Heart left ventricle (tissue), 16 donors: ENCODE measurements at regions not wholly inside any gene's neighbourhood (a gene's known extent, or its start where the extent isn't known, plus 50 kb on each side); places are given as distances from the start of the nearest gene placed in this dataset.
"Not testable (repeated sequence)": the region's sequence is repeated elsewhere in the genome, so short reads cannot be mapped to it uniquely, and the experiment has no call there.

Experiments
- ATAC-seq, 4 donors: fragments of 200-7000 bp; cut with Tn5 transposase; one replicate each; pipeline ENCODE4 v1.9.1; 2020 to 2022; ENCODE audit warnings: moderate library complexity in 4 of 4, mild to moderate bottlenecking in 3 of 4, moderate number of reproducible peaks in 1 of 4
- DNase-seq, 5 donors: peaks; one replicate each; pipeline ENCODE4 v3.0.0-alpha.2; 2020
- H3K27ac ChIP-seq, 12 donors: fragments of 200-600 bp; sonication (generic) in 4 of 12; one replicate each; pipeline versions ENCODE4 v1.5.0 to v1.8.0; 2016 to 2022; ENCODE audit warnings: mild to moderate bottlenecking in 2 of 12
- H3K27me3 ChIP-seq, 9 donors: fragments of 200-600 bp; sonication (generic) in 2 of 9; one replicate each; pipeline versions ENCODE4 v1.5.1 to v1.8.0; 2016 to 2022; ENCODE audit warnings: mild to moderate bottlenecking in 3 of 9
- H3K36me3 ChIP-seq, 9 donors: fragments of 200-600 bp; sonication (generic) in 2 of 9; one replicate each; pipeline versions ENCODE4 v1.5.0 to v1.8.0; 2018 to 2022; ENCODE audit warnings: mild to moderate bottlenecking in 2 of 9
- H3K4me1 ChIP-seq, 12 donors: fragments of 200-600 bp; sonication (generic) in 4 of 12; one replicate each; pipeline versions ENCODE4 v1.5.0 to v1.8.0; 2016 to 2022; ENCODE audit warnings: mild to moderate bottlenecking in 3 of 12
- H3K4me3 ChIP-seq, 12 donors: fragments of 200-600 bp; sonication (generic) in 4 of 12; one replicate each; pipeline versions ENCODE4 v1.5.0 to v1.8.0; 2017 to 2022; ENCODE audit warnings: mild to moderate bottlenecking in 9 of 12, moderate library complexity in 4 of 12
- H3K9me3 ChIP-seq, 12 donors: fragments of 200-600 bp; sonication (generic) in 4 of 12; one replicate each; pipeline versions ENCODE4 v1.5.0 to v1.8.0; 2016 to 2022; ENCODE audit warnings: mild to moderate bottlenecking in 1 of 12
- WGBS, 4 donors: extraction: QIAGEN DNeasy Blood & Tissue Kit in 2 of 4; methylation state at CpG; one replicate each; pipeline versions ENCODE4 v1.1.5 to v1.1.7; 2013 to 2018; 5-methylcytosine and 5-hydroxymethylcytosine counted together
- intact Hi-C, 10 donors: fragments of 100-400 bp; cut with DNase I; formaldehyde crosslinking; loops; one replicate each; pipeline versions ENCODE4 v1.11.1 to v1.14.2; 2022
- donor health status: ischemic (EF 13 %, LVEDD 7.1; RV severe dilation, severe dysfunction).
- donor health status: healthy with polysubstance abuse.
- donor health status: DM: no; HTN: yes; CAD: no.
- donor health status: DM: no; HTN: no; CAD: no.
- donor health status: ischemic (EF 25% LVEDD 6.9; RV normal size, moderate dysfunction).
- donor health status: ischemic (EF 25% LVEDD 5.7; RV mildly dilated, moderate dysfunction).
- donor health status: healthy.
- donor health status: DM: yes; HTN: yes; CAD: no.
- donor health status: ischemic (EF 35%, LVEDD 5.7; RV mildly dilated, moderate dysfunction).
- donor health status: nonischemic (EF 11% LVEDD 7.7; RV severe dilation, severe dysfunction).
- donor health status: DM: yes; HTN: yes; CAD: no.
- donor health status: PGD.
- donor health status: ischemic (EF 29% LVEDD 5.4; RV normal size, mild dysfunction).
- donor health status: nonischemic (EF 23%, LVEDD 6.1; RV moderate dilation, normal function).

DNA sequence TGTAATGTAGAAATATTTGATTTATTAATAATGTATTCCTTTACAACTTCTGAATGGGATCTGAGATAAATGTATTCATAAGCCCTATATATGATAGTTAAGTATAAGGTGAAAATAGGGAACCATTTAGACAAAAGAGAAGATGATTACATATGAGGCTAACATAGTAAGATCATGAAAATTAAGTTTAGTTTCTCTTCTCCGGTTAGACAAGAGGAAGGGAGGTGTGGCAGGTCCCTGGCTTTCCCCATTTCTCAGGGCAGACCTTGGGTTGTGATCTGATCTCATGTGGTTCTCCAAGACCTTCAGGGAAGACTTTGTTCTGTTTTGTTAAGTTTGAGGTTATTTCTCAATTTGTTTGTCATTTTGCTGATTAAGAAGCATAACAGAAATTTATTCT is 341.3 kb downstream of the CNTNAP3B start:
- not testable (repeated sequence) for ATAC-seq, DNase-seq
- 63 to 88% (median 73%) methylated on average over 1 of the region's 1 CpG for WGBS, 4 donors

DNA sequence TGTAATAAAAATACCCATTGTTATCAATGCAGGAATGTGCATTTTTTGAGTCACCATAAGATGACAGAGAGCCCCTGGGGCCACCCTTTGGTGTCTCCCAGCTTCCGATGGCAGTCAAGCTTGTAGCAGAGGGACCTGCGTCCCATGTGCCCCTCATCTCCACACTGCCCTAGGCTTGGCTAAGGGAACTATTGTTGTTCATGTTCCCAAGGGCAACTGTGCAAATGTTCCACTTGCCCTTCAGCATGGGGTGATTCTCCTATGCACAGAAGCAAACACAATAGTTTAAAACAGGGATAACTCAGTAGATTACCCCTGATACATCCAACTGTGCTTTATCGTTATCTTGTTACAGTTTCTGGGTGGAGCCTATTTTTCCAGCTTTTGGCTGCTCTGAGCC is 342.0 kb downstream of the CNTNAP3B start:
- DNase-seq, H3K4me3 ChIP-seq, H3K27me3 ChIP-seq, H3K9me3 ChIP-seq, ATAC-seq, H3K4me1 ChIP-seq, H3K36me3 ChIP-seq, H3K27ac ChIP-seq, intact Hi-C loops: not testable (repeated sequence)
- WGBS, 4 donors: 91 to 99% (median 94%) methylated on average over 1 to 2 of the region's 3 CpGs; no CpG with 5 or more reads in 1 of the 4 donors

More for the DNA sequence above, 341.3 kb downstream of the CNTNAP3B start:
- H3K9me3 ChIP-seq, H3K27ac ChIP-seq, H3K36me3 ChIP-seq, H3K4me1 ChIP-seq, H3K27me3 ChIP-seq, H3K4me3 ChIP-seq, intact Hi-C loops: not testable (repeated sequence)

DNA sequence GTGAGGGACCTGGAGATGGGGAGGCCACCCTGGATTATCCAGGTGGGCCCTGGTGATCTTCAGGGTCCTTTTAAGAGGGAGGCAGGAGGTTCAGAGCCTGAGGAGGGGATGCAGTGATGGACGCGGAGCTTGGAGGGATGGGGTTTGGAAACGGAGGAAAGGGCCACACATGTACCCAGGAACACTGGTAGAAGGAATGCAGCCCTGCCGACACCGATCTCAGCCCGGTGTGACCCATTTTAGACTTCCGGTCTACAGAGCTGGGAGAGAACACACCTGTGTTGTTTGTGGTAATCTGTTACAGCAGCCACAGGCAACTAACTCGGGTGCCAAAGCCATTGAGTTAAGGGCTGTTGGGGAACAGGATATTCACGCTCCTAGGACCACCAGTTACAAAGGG is 345.2 kb downstream of the CNTNAP3B start:
- 89 to 96% (median 93%) methylated on average over 7 to 8 of the region's 9 CpGs for WGBS, 4 donors
- H3K4me1 ChIP-seq, H3K4me3 ChIP-seq, H3K27me3 ChIP-seq, H3K36me3 ChIP-seq, H3K27ac ChIP-seq, DNase-seq, H3K9me3 ChIP-seq, ATAC-seq, intact Hi-C loops: not testable (repeated sequence)

DNA sequence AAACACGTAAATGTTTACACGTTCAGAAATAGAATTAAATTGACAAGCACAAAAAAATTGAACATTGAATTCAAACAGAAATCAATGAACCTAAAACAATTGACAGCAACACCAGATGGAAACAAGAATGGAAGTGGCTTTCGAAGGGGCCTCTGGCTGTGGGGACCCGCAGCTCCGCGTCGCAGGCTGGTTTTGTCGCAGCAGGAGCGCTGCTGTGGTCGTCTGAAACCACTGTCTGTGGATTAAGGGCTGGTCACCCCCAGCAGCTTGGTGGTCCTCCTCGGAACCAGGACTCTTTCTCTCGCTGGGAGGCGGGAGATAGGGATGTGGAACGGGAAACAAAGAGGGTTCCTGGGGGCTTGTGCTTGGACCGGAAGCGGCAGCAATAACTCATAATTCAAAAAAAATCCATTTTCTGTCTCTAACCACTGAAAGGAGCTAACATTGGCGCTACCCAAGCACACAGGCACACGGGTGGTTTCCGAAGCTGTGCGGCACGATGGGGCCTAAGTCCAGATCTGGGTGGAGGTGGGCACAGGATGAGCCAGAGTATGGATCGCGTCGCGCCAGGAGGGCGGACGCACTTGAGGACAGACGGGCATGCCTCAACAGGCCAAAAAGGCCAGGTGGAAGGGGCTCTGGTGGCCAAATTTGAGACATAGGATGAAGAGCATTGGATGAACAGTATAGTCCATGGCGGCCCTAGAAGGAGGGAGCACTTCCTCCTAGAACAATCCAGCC is 346.0 kb downstream of the CNTNAP3B start:
- H3K36me3 ChIP-seq, intact Hi-C loops, ATAC-seq: not testable (repeated sequence)

DNA sequence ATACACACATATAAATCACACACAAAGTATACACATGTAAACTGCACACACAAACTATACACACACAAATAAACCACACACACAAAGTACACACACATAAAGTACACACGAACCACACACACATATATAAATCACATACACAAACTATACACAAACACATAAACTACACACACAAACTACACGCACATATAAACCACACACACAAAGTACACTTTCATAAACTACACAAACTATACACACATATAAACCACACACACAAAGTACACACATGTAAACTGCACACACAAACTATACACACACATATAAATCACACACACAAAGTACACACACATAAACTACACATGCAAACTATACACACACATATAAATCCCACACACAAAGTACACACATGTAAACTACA is 347.3 kb downstream of the CNTNAP3B start:
- intact Hi-C loops, H3K9me3 ChIP-seq, DNase-seq, H3K27me3 ChIP-seq, H3K36me3 ChIP-seq, H3K4me3 ChIP-seq, H3K4me1 ChIP-seq, H3K27ac ChIP-seq, ATAC-seq: not testable (repeated sequence)
- WGBS, 4 donors: 93 to 98% (median 95%) methylated on average over 2 of the region's 2 CpGs

More for the DNA sequence above, 346.0 kb downstream of the CNTNAP3B start:
- not testable (repeated sequence) for DNase-seq, H3K27ac ChIP-seq, H3K4me3 ChIP-seq, H3K27me3 ChIP-seq, H3K9me3 ChIP-seq, H3K4me1 ChIP-seq
- WGBS, 4 donors: 91 to 96% (median 94%) methylated on average over 22 to 23 of the region's 29 CpGs

DNA sequence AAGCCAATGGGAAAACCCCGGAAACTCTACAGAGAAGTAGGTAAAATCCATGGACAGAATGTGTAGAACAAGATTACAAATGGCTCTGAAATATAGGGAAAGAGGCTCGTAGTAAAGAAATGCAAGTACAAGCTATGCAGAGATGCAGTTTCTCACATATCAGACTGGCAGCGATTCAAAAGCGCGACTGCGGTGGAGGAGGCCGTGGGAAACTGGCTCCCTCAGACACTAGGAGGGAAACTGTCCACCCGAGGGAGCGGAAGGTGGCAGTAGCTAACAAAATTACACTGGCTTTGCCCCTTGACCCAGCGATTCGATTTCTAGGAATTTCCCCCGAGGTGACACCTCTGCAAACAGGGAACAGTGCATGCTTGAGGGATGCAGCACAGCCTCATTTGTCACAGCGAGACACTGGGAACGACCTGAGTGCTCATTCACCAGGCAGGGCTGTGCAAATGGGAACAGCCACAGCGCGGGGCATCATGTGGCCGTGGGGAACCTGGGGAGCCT is 349.3 kb downstream of the CNTNAP3B start:
- ATAC-seq, H3K9me3 ChIP-seq, H3K36me3 ChIP-seq, H3K27me3 ChIP-seq, H3K4me3 ChIP-seq, intact Hi-C loops, H3K27ac ChIP-seq, H3K4me1 ChIP-seq, DNase-seq: not testable (repeated sequence)
- 38 to 64% (median 52%) methylated on average over 5 to 14 of the region's 17 CpGs for WGBS, 4 donors

DNA sequence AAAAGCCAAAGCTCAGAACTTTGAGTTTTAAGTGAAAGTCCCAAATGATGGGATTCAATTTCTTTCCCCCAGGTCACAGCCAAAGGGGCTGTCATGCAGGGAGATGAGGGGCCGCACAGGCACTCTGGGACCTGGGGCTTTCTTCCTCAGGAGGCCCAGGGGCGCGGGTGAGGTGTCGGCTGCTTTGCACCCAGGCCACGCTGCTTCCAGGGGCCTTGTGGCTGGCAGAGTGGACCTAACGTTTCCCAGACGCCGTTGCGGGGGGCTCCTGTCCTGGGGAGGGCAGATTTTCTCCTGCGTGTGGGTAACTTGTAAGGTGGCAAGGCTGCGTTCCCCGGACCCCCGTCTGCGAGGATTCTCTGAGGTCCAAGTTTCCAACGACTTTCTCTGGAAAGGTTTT is 350.0 kb downstream of the CNTNAP3B start:
- H3K4me1 ChIP-seq, H3K9me3 ChIP-seq, H3K36me3 ChIP-seq, H3K4me3 ChIP-seq, H3K27ac ChIP-seq, ATAC-seq, H3K27me3 ChIP-seq, intact Hi-C loops, DNase-seq: not testable (repeated sequence)
- 88 to 92% (median 90%) methylated on average over 12 to 15 of the region's 15 CpGs for WGBS, 4 donors

DNA sequence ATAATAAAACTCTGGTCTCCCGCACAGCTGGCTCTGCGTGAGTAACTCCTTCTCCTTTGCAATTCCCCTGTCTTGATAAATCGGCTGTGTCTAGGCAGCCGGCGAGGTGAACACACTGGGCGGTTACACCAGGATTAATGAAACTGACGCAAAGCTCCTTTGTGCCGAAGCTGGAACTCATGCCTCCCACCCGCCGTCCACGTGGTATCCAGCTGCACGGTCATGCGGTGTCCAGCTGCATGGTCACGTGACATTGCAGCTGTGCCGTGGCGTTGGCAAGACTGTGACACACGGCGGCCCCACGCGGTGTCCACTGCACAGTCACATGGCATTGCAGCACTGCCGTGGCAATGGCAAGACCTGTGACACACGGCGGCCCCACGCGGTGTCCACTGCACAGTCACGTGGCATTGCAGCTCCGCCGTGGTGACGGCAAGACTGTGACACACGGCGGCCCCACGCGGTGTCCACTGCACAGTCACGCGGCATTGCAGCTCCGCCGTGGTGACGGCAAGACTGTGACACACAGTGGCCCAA is 350.6 kb downstream of the CNTNAP3B start:
- H3K36me3 ChIP-seq, ATAC-seq, H3K9me3 ChIP-seq, H3K27me3 ChIP-seq, H3K27ac ChIP-seq, intact Hi-C loops, H3K4me1 ChIP-seq, DNase-seq, H3K4me3 ChIP-seq: not testable (repeated sequence)
- WGBS, 4 donors: 94 to 97% (median 96%) methylated on average over 32 to 38 of the region's 38 CpGs

DNA sequence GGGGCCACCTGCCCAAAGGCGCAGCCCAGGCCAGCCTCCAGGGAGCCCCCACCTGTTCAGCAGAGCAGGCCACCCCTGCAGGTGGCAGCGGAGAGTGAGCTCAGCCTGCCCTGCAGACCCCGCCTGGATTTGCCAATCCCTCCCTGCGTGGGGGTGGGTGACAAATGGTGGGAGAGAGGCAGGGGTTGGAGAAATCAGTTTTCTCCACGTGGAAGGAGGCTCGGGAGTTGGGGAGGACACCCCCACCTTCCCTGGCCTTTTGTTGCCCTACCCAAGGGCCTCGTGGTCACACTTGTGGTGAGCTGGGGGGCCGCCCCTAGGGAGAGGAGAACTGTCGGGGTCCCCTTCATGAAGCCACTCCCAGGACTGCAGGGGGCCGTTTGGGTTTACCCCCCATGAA is 351.7 kb downstream of the CNTNAP3B start:
- H3K27ac ChIP-seq, intact Hi-C loops, H3K4me1 ChIP-seq, H3K36me3 ChIP-seq, H3K9me3 ChIP-seq, ATAC-seq, H3K4me3 ChIP-seq, DNase-seq, H3K27me3 ChIP-seq: not testable (repeated sequence)
- 60 to 92% (median 77%) methylated on average over 1 to 7 of the region's 10 CpGs; no CpG with 5 or more reads in 1 of the 4 donors for WGBS, 4 donors

DNA sequence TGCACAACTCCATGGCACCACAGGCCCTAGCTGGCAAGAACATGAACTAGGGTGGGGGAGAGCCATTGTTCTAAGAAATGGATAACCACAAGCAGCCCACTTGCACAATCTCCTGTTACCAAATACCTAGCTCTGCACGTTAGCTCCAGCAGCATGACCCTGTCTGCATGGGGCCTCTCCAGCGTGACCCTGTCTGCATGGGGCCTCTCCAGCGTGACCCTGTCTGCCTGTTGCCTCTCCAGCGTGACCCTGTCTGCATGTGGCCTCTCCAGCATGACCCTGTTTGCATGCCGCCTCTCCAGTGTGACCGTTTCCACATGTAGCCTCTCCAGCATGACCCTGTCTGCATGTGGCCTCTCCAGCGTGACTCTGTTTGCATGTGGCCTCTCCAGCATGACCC is 356.7 kb downstream of the CNTNAP3B start:
- H3K27ac ChIP-seq, H3K36me3 ChIP-seq, H3K4me3 ChIP-seq, ATAC-seq, H3K27me3 ChIP-seq, DNase-seq, intact Hi-C loops, H3K9me3 ChIP-seq, H3K4me1 ChIP-seq: not testable (repeated sequence)
- WGBS, 4 donors: 50 to 85% (median 68%) methylated on average over 1 to 6 of the region's 7 CpGs; no CpG with 5 or more reads in 1 of the 4 donors

DNA sequence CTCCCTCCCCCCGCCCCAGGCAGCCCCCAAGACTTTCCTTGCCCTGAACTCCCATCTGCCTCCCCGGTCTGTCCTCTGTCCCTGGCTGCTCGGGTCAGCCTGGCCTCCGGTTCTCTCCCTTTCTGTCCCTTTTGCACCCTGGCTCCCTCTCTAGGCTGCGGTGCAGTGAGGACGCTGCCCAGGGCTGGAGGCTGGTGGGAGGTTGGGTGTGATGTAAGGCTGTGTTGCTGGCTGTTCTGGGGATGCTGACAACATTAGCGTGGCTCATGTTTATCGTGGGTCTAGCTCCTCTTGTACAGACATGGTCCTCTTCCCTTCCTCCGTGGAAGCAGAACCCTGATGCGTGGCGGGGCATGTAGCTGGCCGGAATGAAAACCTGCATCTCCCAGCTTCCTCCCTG is 357.5 kb downstream of the CNTNAP3B start:
- intact Hi-C loops, H3K4me3 ChIP-seq, H3K27me3 ChIP-seq, DNase-seq, ATAC-seq, H3K9me3 ChIP-seq, H3K4me1 ChIP-seq, H3K27ac ChIP-seq, H3K36me3 ChIP-seq: not testable (repeated sequence)
- WGBS, 4 donors: 60 to 94% (median 90%) methylated on average over 1 to 5 of the region's 12 CpGs
